ENCODE measurements at regions not wholly inside any gene's neighbourhood (a gene's known extent, or its start where the extent isn't known, plus 50 kb on each side); places are given as distances from the start of the nearest gene placed in this dataset.

- H3K36me3 ChIP-seq (ENCODE audit: control insufficient read depth in 2 of 2, insufficient read depth in 1 of 2, low read length in 2 of 2) = no peaks in the 10 kb centered on the region
- H3K4me1 ChIP-seq (ENCODE audit: control insufficient read depth, insufficient read depth, low read length) = no peaks in the 10 kb centered on the region
- H3K9me3 ChIP-seq (ENCODE audit: control insufficient read depth, insufficient read depth, low read depth, low read length) = no peaks in the 10 kb centered on the region
- no peak for TF ChIP-seq KLF7 (tag by site-specific recombination; IDR thresholded peaks at IDR 0.05; ENCODE audit: borderline replicate concordance)
- no peak for TF ChIP-seq ZNF26 (tag by site-specific recombination; IDR thresholded peaks at IDR 0.05)
- TF ChIP-seq ZBTB48 (tag by site-specific recombination; IDR thresholded peaks at IDR 0.05) = no peak
- no peak for TF ChIP-seq ZNF140 (tag by site-specific recombination; IDR thresholded peaks at IDR 0.05)
- no peak for TF ChIP-seq ZNF335 (tag by site-specific recombination; conservative IDR thresholded peaks at IDR 0.05)
- TF ChIP-seq REPIN1 (tag by site-specific recombination; IDR thresholded peaks at IDR 0.05; ENCODE audit: low read depth) = no peak
- TF ChIP-seq ZNF768 (tag by site-specific recombination; IDR thresholded peaks at IDR 0.05) = no peak
- no peak for TF ChIP-seq ZNF596 (tag by site-specific recombination; IDR thresholded peaks at IDR 0.05)
- TF ChIP-seq PRDM1 (tag by site-specific recombination; IDR thresholded peaks at IDR 0.05) = no peak
- H3K27ac ChIP-seq (ENCODE audit: extremely low read depth, low read depth, low read length) = no peak overlapping the region
- ChIA-PET CTCF (no interaction called here), POLR2A (no interaction called here)
- no peak overlapping the region for H3K4me3 ChIP-seq (ENCODE audit: low read depth, low read length)
Measured at GRCh38 chr1:163789911-163790310, 468.2 kb downstream of the NUF2 start.

GRCh38 chr1:163794551-163794950, 472.8 kb downstream of the NUF2 start:
- Histone ChIP-seq H3K36me3 (ENCODE audit: control insufficient read depth in 2 of 2, insufficient read depth in 1 of 2, low read length in 2 of 2) (no peaks in the 10 kb centered on the region), H3K4me1 (ENCODE audit: control insufficient read depth, insufficient read depth, low read length) (no peaks in the 10 kb centered on the region), H3K9me3 (ENCODE audit: control insufficient read depth, insufficient read depth, low read depth, low read length) (no peaks in the 10 kb centered on the region), H3K27ac (ENCODE audit: extremely low read depth, low read depth, low read length) (no peak overlapping the region), H3K4me3 (ENCODE audit: low read depth, low read length) (no peak overlapping the region)
- POLR2A ChIA-PET = no interaction called here
- TF ChIP-seq ZNF112 (tag by site-specific recombination; IDR thresholded peaks at IDR 0.05) (no peak), MEIS1 (CRISPR knock-in tag; IDR thresholded peaks at IDR 0.05; ENCODE audit: borderline replicate concordance) (no peak), SCRT2 (tag by site-specific recombination; IDR thresholded peaks at IDR 0.05) (no peak), ZNF704 (tag by site-specific recombination; IDR thresholded peaks at IDR 0.05) (no peak), ZNF354C (tag by site-specific recombination; IDR thresholded peaks at IDR 0.05; ENCODE audit: borderline replicate concordance, low read depth) (no peak), BCL11A (tag by site-specific recombination; IDR thresholded peaks at IDR 0.05; ENCODE audit: low read depth) (no peak)
- CTCF ChIA-PET = no interaction called here

- CTCF ChIA-PET = no interaction called here
- TF ChIP-seq ZNF433 (tag by site-specific recombination; IDR thresholded peaks at IDR 0.05; ENCODE audit: low read depth) (no peak), ZNF10 (tag by site-specific recombination; IDR thresholded peaks at IDR 0.05) (no peak), ZNF19 (tag by site-specific recombination; IDR thresholded peaks at IDR 0.05; ENCODE audit: low read depth) (no peak), ZNF501 (tag by site-specific recombination; IDR thresholded peaks at IDR 0.05) (no peak)
- no peaks in the 10 kb centered on the region for H3K36me3 ChIP-seq (ENCODE audit: control insufficient read depth in 2 of 2, insufficient read depth in 1 of 2, low read length in 2 of 2)
- H3K9me3 ChIP-seq (ENCODE audit: control insufficient read depth, insufficient read depth, low read depth, low read length) = no peaks in the 10 kb centered on the region
- no peaks in the 10 kb centered on the region for H3K4me1 ChIP-seq (ENCODE audit: control insufficient read depth, insufficient read depth, low read length)
- no peak overlapping the region for H3K27ac ChIP-seq (ENCODE audit: extremely low read depth, low read depth, low read length)
- no peak overlapping the region for H3K4me3 ChIP-seq (ENCODE audit: low read depth, low read length)
- POLR2A ChIA-PET = no interaction called here
Measured at GRCh38 chr1:163796394-163796821, 474.7 kb downstream of the NUF2 start.

- Histone ChIP-seq H3K27ac (ENCODE audit: extremely low read depth, low read depth, low read length) (no peak overlapping the region), H3K4me1 (ENCODE audit: control insufficient read depth, insufficient read depth, low read length) (no peaks in the 10 kb centered on the region), H3K9me3 (ENCODE audit: control insufficient read depth, insufficient read depth, low read depth, low read length) (no peaks in the 10 kb centered on the region), H3K4me3 (ENCODE audit: low read depth, low read length) (no peak overlapping the region), H3K36me3 (ENCODE audit: control insufficient read depth in 2 of 2, insufficient read depth in 1 of 2, low read length in 2 of 2) (no peaks in the 10 kb centered on the region)
- CTCF ChIA-PET = no interaction called here
- POLR2A ChIA-PET = no interaction called here
- TF ChIP-seq ZNF266 (tag by site-specific recombination; IDR thresholded peaks at IDR 0.05; ENCODE audit: low read depth) (no peak), WT1 (tag by site-specific recombination; IDR thresholded peaks at IDR 0.05) (no peak), PRDM10 (tag by site-specific recombination; IDR thresholded peaks at IDR 0.05) (no peak), ZNF830 (tag by site-specific recombination; IDR thresholded peaks at IDR 0.05; ENCODE audit: low read depth) (no peak), FEZF1 (tag by site-specific recombination; IDR thresholded peaks at IDR 0.05) (no peak)
Measured at GRCh38 chr1:163797816-163798215, 476.1 kb downstream of the NUF2 start.

All from HEK293 (cell line).